ENCODE measurements at regions not wholly inside any gene's neighbourhood (a gene's known extent, or its start where the extent isn't known, plus 50 kb on each side); places are given as distances from the start of the nearest gene placed in this dataset.

GRCh38 chr17:13374203-13375143 lies 227.3 kb downstream of the HS3ST3A1 start:
- no peak for TF ChIP-seq CTCF (IDR thresholded peaks at IDR 0.05)
- no peak for TF ChIP-seq EP300 (IDR thresholded peaks at IDR 0.05)
- TF ChIP-seq POLR2A (IDR thresholded peaks at IDR 0.05): no peak
- no peak overlapping the region for H3K4me3 ChIP-seq
- no peaks in the 10 kb centered on the region for H3K27me3 ChIP-seq
- intact Hi-C loops (cut with DNase I): no loop called here
- 31 to 40% (median 33%) methylated on average over 9 of the region's 9 CpGs for WGBS, 3 donors
- no peaks in the 10 kb centered on the region for H3K4me1 ChIP-seq (ENCODE audit: insufficient read depth)
- no peaks in the 10 kb centered on the region for H3K36me3 ChIP-seq
- no peak overlapping the region for H3K27ac ChIP-seq
- H3K9me3 ChIP-seq: no peaks in the 10 kb centered on the region
- no peak for DNase-seq

GRCh38 chr17:13372432-13372831 lies 229.3 kb downstream of the HS3ST3A1 start:
- intact Hi-C loops (cut with DNase I): no loop called here
- no peaks in the 10 kb centered on the region for H3K9me3 ChIP-seq

GRCh38 chr17:13367154-13367553 lies 234.6 kb downstream of the HS3ST3A1 start:
- Histone ChIP-seq H3K27ac (no peak overlapping the region), H3K4me1 (ENCODE audit: insufficient read depth) (no peaks in the 10 kb centered on the region), H3K9me3 (no peaks in the 10 kb centered on the region), H3K27me3 (no peaks in the 10 kb centered on the region), H3K36me3 (no peaks in the 10 kb centered on the region), H3K4me3 (no peak overlapping the region)
- WGBS, 3 donors: 19 to 32% (median 24%) methylated on average over 2 of the region's 2 CpGs
- intact Hi-C loops (cut with DNase I): no loop called here
- DNase-seq: no peak
- TF ChIP-seq CTCF (IDR thresholded peaks at IDR 0.05) (no peak), POLR2A (IDR thresholded peaks at IDR 0.05) (no peak), EP300 (IDR thresholded peaks at IDR 0.05) (no peak)

More at GRCh38 chr17:13372432-13372831, 229.3 kb downstream of the HS3ST3A1 start:
- TF ChIP-seq POLR2A (IDR thresholded peaks at IDR 0.05): no peak
- TF ChIP-seq EP300 (IDR thresholded peaks at IDR 0.05): no peak
- TF ChIP-seq CTCF (IDR thresholded peaks at IDR 0.05): no peak
- Histone ChIP-seq H3K4me3 (no peak overlapping the region), H3K4me1 (ENCODE audit: insufficient read depth) (no peaks in the 10 kb centered on the region), H3K27ac (no peak overlapping the region), H3K27me3 (no peaks in the 10 kb centered on the region), H3K36me3 (no peaks in the 10 kb centered on the region)
- 82 to 88% (median 85%) methylated on average over 4 of the region's 4 CpGs for WGBS, 3 donors
- DNase-seq: no peak

- Histone ChIP-seq H3K36me3 (no peaks in the 10 kb centered on the region), H3K4me1 (ENCODE audit: insufficient read depth) (no peaks in the 10 kb centered on the region), H3K27ac (no peak overlapping the region), H3K9me3 (no peaks in the 10 kb centered on the region), H3K27me3 (no peaks in the 10 kb centered on the region), H3K4me3 (no peak overlapping the region)
- no peak for DNase-seq
- 74 to 83% (median 78%) methylated on average over 4 of the region's 4 CpGs for WGBS, 3 donors
- TF ChIP-seq POLR2A (IDR thresholded peaks at IDR 0.05) (no peak), EP300 (IDR thresholded peaks at IDR 0.05) (no peak), CTCF (IDR thresholded peaks at IDR 0.05) (no peak)
- intact Hi-C loops (cut with DNase I): no loop called here
These were observed 236.4 kb downstream of the HS3ST3A1 start for GRCh38 chr17:13365331-13365730.
